ENCODE measurements at regions not wholly inside any gene's neighbourhood (a gene's known extent, or its start where the extent isn't known, plus 50 kb on each side); places are given as distances from the start of the nearest gene placed in this dataset.
A peak's percentile ranks its signal among the peaks of the same experiment; 100 is the strongest.

GRCh38 chr2:120488531-120488930, 142.6 kb downstream of the INHBB start (continued):
- TF ChIP-seq HOMEZ (CRISPR knock-in tag; IDR thresholded peaks at IDR 0.05; ENCODE audit: low read depth) (no peak), ZNF761 (CRISPR knock-in tag; conservative IDR thresholded peaks at IDR 0.05) (no peak), SATB2 (CRISPR knock-in tag; IDR thresholded peaks at IDR 0.05) (no peak)

- WGBS (ENCODE audit: low lambda C conversion rate) = 24% methylated on average over 7 of the region's 7 CpGs
- Histone ChIP-seq H3K9me3 (ENCODE audit: low read length) (no peaks in the 10 kb centered on the region), H3K27me3 (ENCODE audit: control insufficient read depth in 1 of 2, insufficient read depth in 2 of 2, low read length in 2 of 2) (peaks cover 0 to 5% of the 10 kb centered on the region in 2 experiments; a peak in 2 of 5 replicates), H3K79me2 (ENCODE audit: insufficient read depth, low read length) (no peaks in the 10 kb centered on the region), H3K36me3 (replicated peaks in 1 of 2; ENCODE audit: control insufficient read depth in 1 of 2, insufficient read depth in 2 of 2, low read length in 2 of 2) (no peaks in the 10 kb centered on the region), H3K4me1 (ENCODE audit: insufficient read depth, low read length) (peaks cover 30% of the 10 kb centered on the region), H3K4me3 (replicated peaks in 1 of 3; ENCODE audit: insufficient read depth in 1 of 3, low read depth in 2 of 3, low read length in 3 of 3) (no peak overlapping the region), H4K20me1 (ENCODE audit: insufficient read depth, low read length) (no peaks in the 10 kb centered on the region), H3K27ac (ENCODE audit: extremely low read length, insufficient read depth, low read length) (no peak overlapping the region), H3K9ac (ENCODE audit: insufficient read depth, low read depth, low read length) (no peak overlapping the region), H2AFZ (ENCODE audit: low read length) (no peak overlapping the region), H3K4me2 (ENCODE audit: low read depth, low read length) (no peak overlapping the region)
- 0 out of 2 replicates have a peak, but pooled peaks have one; percentile 50 for TF ChIP-seq NFKB2 (CRISPR knock-in tag; IDR thresholded peaks at IDR 0.05; ENCODE audit: borderline replicate concordance)
- TF ChIP-seq CENPX (CRISPR knock-in tag; IDR thresholded peaks at IDR 0.05) = no peak
- TF ChIP-seq SRSF4 (IDR thresholded peaks at IDR 0.05; ENCODE audit: low read depth, low read length, poor library complexity, severe bottlenecking) = no peak
- TF ChIP-seq ETV6 (CRISPR knock-in tag; conservative IDR thresholded peaks at IDR 0.05) = no peak
- TF ChIP-seq ARNT2 (CRISPR knock-in tag; IDR thresholded peaks at IDR 0.05; ENCODE audit: low read depth) = no peak
- TF ChIP-seq ZNF687 (CRISPR knock-in tag; IDR thresholded peaks at IDR 0.05) = peak; percentile 33; the same call in 1 of the 2 replicates
- ChIA-PET CTCF (ENCODE audit: low intra/inter-chr PET ratio, low total read pairs) (no interaction called here), POLR2A (interaction anchor here (1.5 kb wide), 1 partner anchor 9 kb away, joined by 5 read pairs; no protein-coding TSS in a partner anchor)
- ATAC-seq (peak; percentile 60), DNase-seq (ENCODE audit: low spot score) (no peak), FAIRE-seq (no peak)
- BruUV-seq (replicated peaks) = no TSS peak
- in situ Hi-C loops (cut with HindIII; ENCODE audit: extremely low pct_ligation_motif_present, low pct_unique_long_range_greater_than_20kb) (no loop called here), intact Hi-C loops (cut with micrococcal nuclease; ENCODE audit: unreplicated experiment) (no loop called here)
Observed at GRCh38 chr2:120489023-120489422, 143.1 kb downstream of the INHBB start.
